Choroid plexus epithelial cell (primary cell): ENCODE measurements at regions not wholly inside any gene's neighbourhood (a gene's known extent, or its start where the extent isn't known, plus 50 kb on each side); places are given as distances from the start of the nearest gene placed in this dataset.

Source experiments
- DNase-seq: peaks from one replicate; pipeline ENCODE4 v3.0.0-alpha.2; 2010; ENCODE audit warnings: low read depth
- H3K4me3 ChIP-seq: 2 replicates; pipeline ENCODE4 v1.5.1; 2011; ENCODE audit warnings: low read depth, mild to moderate bottlenecking, control low read depth, low read length, moderate library complexity
- CTCF ChIP-seq: conservative IDR thresholded peaks from 2 replicates; pipeline ENCODE4 v1.5.1; 2011; ENCODE audit warnings: low read depth, mild to moderate bottlenecking, control low read depth, inconsistent platforms, low read length, moderate library complexity

- peak; percentile 6 for TF ChIP-seq CTCF
- no peak for DNase-seq
- no peak overlapping the region for H3K4me3 ChIP-seq
These were observed 82.0 kb downstream of the TMEM168 start for GRCh38 chr7:112708236-112708635.
